Neural progenitor cell (in vitro differentiated cells): ENCODE measurements at regions not wholly inside any gene's neighbourhood (a gene's known extent, or its start where the extent isn't known, plus 50 kb on each side); places are given as distances from the start of the nearest gene placed in this dataset.

Experiments used
- EZH2 ChIP-seq: fragments of 200-600 bp; sonication (generic); IDR thresholded peaks from 2 replicates; pipeline ENCODE4 v1.6.1; 2017; ENCODE audit warnings: antibody characterized with exemption, mild to moderate bottlenecking, moderate library complexity
- EZH2phosphoT487 ChIP-seq: fragments of 200-600 bp; sonication (generic); IDR thresholded peaks from 2 replicates; pipeline ENCODE4 v1.6.1; 2017; ENCODE audit warnings: antibody characterized with exemption
- TF ChIP-seq, protein P1 (sequence below): fragments of 200-600 bp; sonication (generic); IDR thresholded peaks from 2 replicates; pipeline ENCODE4 v1.5.1; 2017; ENCODE audit warnings: antibody characterized with exemption, mild to moderate bottlenecking

DNA sequence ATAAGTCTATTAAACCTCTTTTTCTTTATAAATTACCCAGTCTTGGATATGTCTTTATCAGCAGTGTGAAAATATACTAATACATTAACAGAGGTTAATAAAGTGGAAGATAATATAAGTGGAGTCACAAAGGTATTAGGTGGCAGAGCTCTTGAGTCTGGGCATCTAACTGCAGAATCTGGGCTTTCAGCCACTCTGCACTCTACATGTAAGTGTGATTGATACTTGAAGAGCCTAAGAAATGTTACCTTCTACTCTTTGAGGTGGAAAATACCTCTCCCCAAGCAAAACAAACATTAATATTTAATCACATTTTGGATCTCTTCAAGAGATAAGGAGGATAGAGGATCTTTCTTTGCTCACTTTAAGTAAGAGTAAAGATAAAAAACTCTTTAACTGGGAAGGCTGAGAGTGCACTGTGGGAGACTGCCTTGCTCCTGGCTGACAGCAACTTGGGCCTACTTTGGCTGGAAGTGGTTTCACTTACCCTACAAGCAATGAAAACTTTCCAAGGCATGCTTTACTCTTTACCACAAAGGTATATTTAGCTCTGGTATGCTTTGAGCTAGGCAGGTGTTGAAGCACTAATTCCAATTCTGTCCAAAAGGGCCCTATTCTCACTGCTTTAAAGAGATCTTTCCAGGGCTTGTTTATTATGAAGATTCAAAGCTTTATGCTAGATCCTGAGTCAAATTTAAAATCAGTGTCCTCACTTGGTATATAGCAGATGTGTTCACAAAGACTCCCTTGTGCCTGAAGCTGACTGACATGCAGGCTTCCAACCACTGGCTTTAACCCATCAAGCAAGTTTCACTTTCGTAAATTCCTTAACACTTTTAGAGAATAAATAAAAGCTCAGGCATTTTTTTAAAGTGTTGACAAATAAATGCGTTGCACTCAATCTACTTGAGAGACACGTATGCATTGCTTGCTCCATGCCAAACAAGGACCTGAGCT, 245.3 kb upstream of the ZP4 start:
- TF ChIP-seq, protein P1, sequence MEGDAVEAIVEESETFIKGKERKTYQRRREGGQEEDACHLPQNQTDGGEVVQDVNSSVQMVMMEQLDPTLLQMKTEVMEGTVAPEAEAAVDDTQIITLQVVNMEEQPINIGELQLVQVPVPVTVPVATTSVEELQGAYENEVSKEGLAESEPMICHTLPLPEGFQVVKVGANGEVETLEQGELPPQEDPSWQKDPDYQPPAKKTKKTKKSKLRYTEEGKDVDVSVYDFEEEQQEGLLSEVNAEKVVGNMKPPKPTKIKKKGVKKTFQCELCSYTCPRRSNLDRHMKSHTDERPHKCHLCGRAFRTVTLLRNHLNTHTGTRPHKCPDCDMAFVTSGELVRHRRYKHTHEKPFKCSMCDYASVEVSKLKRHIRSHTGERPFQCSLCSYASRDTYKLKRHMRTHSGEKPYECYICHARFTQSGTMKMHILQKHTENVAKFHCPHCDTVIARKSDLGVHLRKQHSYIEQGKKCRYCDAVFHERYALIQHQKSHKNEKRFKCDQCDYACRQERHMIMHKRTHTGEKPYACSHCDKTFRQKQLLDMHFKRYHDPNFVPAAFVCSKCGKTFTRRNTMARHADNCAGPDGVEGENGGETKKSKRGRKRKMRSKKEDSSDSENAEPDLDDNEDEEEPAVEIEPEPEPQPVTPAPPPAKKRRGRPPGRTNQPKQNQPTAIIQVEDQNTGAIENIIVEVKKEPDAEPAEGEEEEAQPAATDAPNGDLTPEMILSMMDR, result no peak
- TF ChIP-seq EZH2phosphoT487, result no peak
- no peak for TF ChIP-seq EZH2
